DOHH2 (cell line): ENCODE measurements at regions not wholly inside any gene's neighbourhood (a gene's known extent, or its start where the extent isn't known, plus 50 kb on each side); places are given as distances from the start of the nearest gene placed in this dataset.

Source experiments
- CTCF ChIP-seq: fragments of 200-600 bp; sonication (generic); IDR thresholded peaks from one replicate; pipeline ENCODE4 v1.5.1; 2014; ENCODE audit warnings: antibody characterized with exemption, mild to moderate bottlenecking, low read depth, low read length; ENCODE audit not compliant: poor library complexity, severe bottlenecking
- EZH2phosphoT487 ChIP-seq: fragments of 200-600 bp; sonication (generic); IDR thresholded peaks from 2 replicates; pipeline ENCODE4 v1.6.1; 2017; ENCODE audit warnings: borderline replicate concordance, mild to moderate bottlenecking, antibody characterized with exemption, low read length, moderate library complexity, mixed read lengths

GRCh38 chr14:98192946-98193345 is 1079.1 kb downstream of the BCL11B start:
- TF ChIP-seq CTCF (no peak), EZH2phosphoT487 (no peak)
